OCI-LY7 (cell line): ENCODE measurements at regions not wholly inside any gene's neighbourhood (a gene's known extent, or its start where the extent isn't known, plus 50 kb on each side); places are given as distances from the start of the nearest gene placed in this dataset.

Experiments
- BruUV-seq: library from RNA; stranded (reverse); fragments of 400-500 nt; replicated peaks from 2 replicates; lab custom pipeline; 2021; lab: Mats Ljungman, UMichigan
- CTCF ChIA-PET: fragments of 300-600 bp; sonication (Branson Sonifier 250); formaldehyde crosslinking; loops from one replicate; lab custom pipeline; 2022; ENCODE audit warnings: antibody characterized with exemption; ENCODE audit not compliant: unreplicated experiment; lab: Charles Lee
- POLR2A ChIA-PET: fragments of 300-600 bp; sonication (Branson Sonifier 250); formaldehyde crosslinking; loops from one replicate; lab custom pipeline; 2022; ENCODE audit warnings: antibody characterized with exemption; lab: Charles Lee
- DNase-seq: peaks from one replicate; pipeline ENCODE4 v3.0.0-alpha.2; 2015; ENCODE audit warnings: low spot score
- H2AFZ ChIP-seq: fragments of 200-600 bp; sonication (generic), shearing (Covaris generic); 2 replicates; pipeline ENCODE4 v1.6.1; 2014; ENCODE audit warnings: mild to moderate bottlenecking, antibody characterized with exemption, low read length, moderate library complexity
- H3K27ac ChIP-seq: fragments of 200-600 bp; sonication (generic); 2 replicates; pipeline ENCODE4 v1.5.1; 2014; ENCODE audit warnings: mixed run types, low read depth, mild to moderate bottlenecking, moderate library complexity, low read length, inconsistent platforms; ENCODE audit not compliant: poor library complexity, severe bottlenecking
- H3K36me3 ChIP-seq: fragments of 200-600 bp; sonication (generic); 2 replicates; pipeline ENCODE4 v1.6.1; 2014; ENCODE audit warnings: mild to moderate bottlenecking, antibody characterized with exemption, low read length, moderate library complexity, mixed read lengths; ENCODE audit not compliant: insufficient read depth
- H3K4me1 ChIP-seq: fragments of 200-600 bp; sonication (generic); 2 replicates; pipeline ENCODE4 v1.5.1; 2014; ENCODE audit warnings: mild to moderate bottlenecking, low read length; ENCODE audit not compliant: insufficient read depth, poor library complexity, severe bottlenecking
- H3K4me2 ChIP-seq: fragments of 200-600 bp; sonication (generic); 2 replicates; pipeline ENCODE4 v1.6.1; 2014; ENCODE audit warnings: mild to moderate bottlenecking, low read length
- H3K4me3 ChIP-seq: fragments of 200-600 bp; sonication (generic); 2 replicates; pipeline ENCODE4 v1.5.1; 2014; ENCODE audit warnings: mild to moderate bottlenecking, low read depth, low read length; ENCODE audit not compliant: poor library complexity, severe bottlenecking
- H3K79me2 ChIP-seq: fragments of 200-600 bp; sonication (generic); 2 replicates; pipeline ENCODE4 v1.6.1; 2016; ENCODE audit warnings: low read depth, mild to moderate bottlenecking, low read length, moderate library complexity, mixed read lengths; ENCODE audit not compliant: insufficient read depth
- H3K9me2 ChIP-seq: fragments of 200-600 bp; sonication (generic); 2 replicates; pipeline ENCODE4 v1.6.1; 2016; ENCODE audit warnings: mild to moderate bottlenecking, low read length, mixed read lengths; ENCODE audit not compliant: insufficient read depth
- H3K9me3 ChIP-seq: fragments of 200-600 bp; sonication (generic); 2 replicates; pipeline ENCODE4 v1.6.1; 2014; ENCODE audit warnings: mild to moderate bottlenecking, mixed run types, low read length, mixed read lengths
- H4K20me1 ChIP-seq: fragments of 200-600 bp; sonication (generic); 2 replicates; pipeline ENCODE4 v1.6.1; 2014; ENCODE audit warnings: mild to moderate bottlenecking, antibody characterized with exemption, low read length, moderate library complexity, mixed read lengths; ENCODE audit not compliant: insufficient read depth
- CTCF ChIP-seq: fragments of 200-600 bp; sonication (generic); conservative IDR thresholded peaks from 2 replicates; pipeline ENCODE4 v1.5.1; 2014; ENCODE audit warnings: mild to moderate bottlenecking, antibody characterized with exemption, low read length, moderate library complexity, mixed read lengths
- EZH2phosphoT487 ChIP-seq: fragments of 200-600 bp; sonication (generic); IDR thresholded peaks from 2 replicates; pipeline ENCODE4 v1.6.1; 2018; ENCODE audit warnings: low read depth, borderline replicate concordance, mild to moderate bottlenecking, mixed run types, antibody characterized with exemption, low read length, moderate library complexity, mixed read lengths
- intact Hi-C: fragments of 100-400 bp; cut with micrococcal nuclease; formaldehyde crosslinking; loops from one replicate; pipeline ENCODE4 v1.10.0; 2022; ENCODE audit not compliant: unreplicated experiment

- Histone ChIP-seq H3K79me2 (no peaks in the 10 kb centered on the region), H3K36me3 (no peaks in the 10 kb centered on the region), H3K4me3 (no peak overlapping the region), H3K4me2 (no peak overlapping the region), H4K20me1 (no peaks in the 10 kb centered on the region), H3K4me1 (no peaks in the 10 kb centered on the region), H3K27ac (no peak overlapping the region), H3K9me2 (no peaks in the 10 kb centered on the region), H3K9me3 (no peaks in the 10 kb centered on the region), H2AFZ (no peak overlapping the region)
- no peak for TF ChIP-seq EZH2phosphoT487
- no peak for TF ChIP-seq CTCF
- no peak for DNase-seq
- ChIA-PET POLR2A (no interaction called here), CTCF (no interaction called here)
- intact Hi-C loops = no loop called here
- BruUV-seq = no TSS peak
These were observed 74.7 kb downstream of the BUD13 start for GRCh38 chr11:116698080-116698479.

- Histone ChIP-seq H3K4me3 (no peak overlapping the region), H3K79me2 (no peaks in the 10 kb centered on the region), H2AFZ (no peak overlapping the region), H4K20me1 (no peaks in the 10 kb centered on the region), H3K27ac (no peak overlapping the region), H3K9me3 (no peaks in the 10 kb centered on the region), H3K9me2 (no peaks in the 10 kb centered on the region), H3K4me1 (no peaks in the 10 kb centered on the region), H3K36me3 (no peaks in the 10 kb centered on the region), H3K4me2 (no peak overlapping the region)
- TF ChIP-seq CTCF = no peak
- TF ChIP-seq EZH2phosphoT487 = no peak
- intact Hi-C loops = no loop called here
- no peak for DNase-seq
- no TSS peak for BruUV-seq
- ChIA-PET CTCF (no interaction called here), POLR2A (interaction anchor here (0.7 kb wide), 1 partner anchor 601 kb away, joined by 3 read pairs; no protein-coding TSS in a partner anchor)
These were observed 75.1 kb downstream of the BUD13 start for GRCh38 chr11:116697639-116698038.

GRCh38 chr11:116697011-116697410 lies 75.8 kb downstream of the BUD13 start:
- Histone ChIP-seq H3K27ac (no peak overlapping the region), H3K4me3 (no peak overlapping the region), H3K9me3 (no peaks in the 10 kb centered on the region), H3K79me2 (no peaks in the 10 kb centered on the region), H4K20me1 (no peaks in the 10 kb centered on the region), H3K4me2 (no peak overlapping the region), H3K4me1 (no peaks in the 10 kb centered on the region), H3K36me3 (no peaks in the 10 kb centered on the region), H3K9me2 (no peaks in the 10 kb centered on the region), H2AFZ (no peak overlapping the region)
- intact Hi-C loops = no loop called here
- CTCF ChIA-PET = no interaction called here
- no TSS peak for BruUV-seq
- no peak for TF ChIP-seq EZH2phosphoT487
- no peak for TF ChIP-seq CTCF
- no peak for DNase-seq
- POLR2A ChIA-PET = interaction anchor here (0.7 kb wide), 1 partner anchor 601 kb away, joined by 3 read pairs; no protein-coding TSS in a partner anchor
